Brain microvascular endothelial cell (primary cell): ENCODE measurements at regions not wholly inside any gene's neighbourhood (a gene's known extent, or its start where the extent isn't known, plus 50 kb on each side); places are given as distances from the start of the nearest gene placed in this dataset.

Experiments used
- DNase-seq: peaks from one replicate; pipeline ENCODE4 v3.0.0-alpha.2; 2020
- H3K27ac ChIP-seq: fragments of 250-450 bp; sonication (Bioruptor Pico); 2 replicates; pipeline ENCODE4 v1.5.1; 2020; ENCODE audit warnings: mild to moderate bottlenecking, moderate library complexity
- H3K27me3 ChIP-seq: fragments of 250-450 bp; sonication (Bioruptor Pico); replicated peaks from 2 replicates; pipeline ENCODE4 v1.5.1; 2020; ENCODE audit warnings: mild to moderate bottlenecking
- H3K36me3 ChIP-seq: fragments of 250-450 bp; sonication (Bioruptor Pico); replicated peaks from 2 replicates; pipeline ENCODE4 v1.5.1; 2020; ENCODE audit warnings: mild to moderate bottlenecking
- H3K4me3 ChIP-seq: 2 replicates; pipeline ENCODE4 v1.5.1; 2011; ENCODE audit warnings: low read depth, mild to moderate bottlenecking, control low read depth, low read length, moderate library complexity
- CTCF ChIP-seq: IDR thresholded peaks from 2 replicates; pipeline ENCODE4 v1.5.1; 2011; ENCODE audit warnings: low read depth, mild to moderate bottlenecking, moderate library complexity, low read length, control low read depth, inconsistent platforms; ENCODE audit errors: missing control alignments
- in situ Hi-C: cut with HindIII; loops from 2 replicates; pipeline ENCODE4 v1.10.0; 2017; ENCODE audit warnings: low sequenced_read_pairs, low pct_ligation_motif_present

GRCh38 chr4:104210420-104210819, 284.3 kb downstream of the CXXC4 start:
- no peak overlapping the region for H3K4me3 ChIP-seq
- no peak for TF ChIP-seq CTCF
- no peaks in the 10 kb centered on the region for H3K27me3 ChIP-seq
- H3K36me3 ChIP-seq: no peaks in the 10 kb centered on the region
- no peak for DNase-seq
- in situ Hi-C loops: no loop called here
- no peak overlapping the region for H3K27ac ChIP-seq

DNA sequence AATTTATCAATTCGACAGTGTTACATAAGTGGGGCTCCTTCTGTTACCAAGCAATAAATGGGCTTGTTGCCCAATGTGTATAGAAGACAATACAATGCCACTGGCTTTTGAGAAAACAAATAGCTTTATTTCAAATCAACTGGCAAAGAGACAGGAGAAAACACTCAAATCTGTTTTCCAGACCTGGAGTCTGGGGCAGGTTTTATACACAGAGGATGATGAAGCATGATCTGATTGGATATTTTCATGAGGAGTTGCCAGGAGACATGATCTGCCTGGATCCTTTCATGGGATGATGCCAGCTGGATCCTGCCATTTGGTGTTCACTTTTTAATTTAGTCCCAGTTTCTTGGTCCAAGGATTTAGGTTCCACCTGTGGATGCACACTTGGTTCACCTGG, 287.9 kb downstream of the CXXC4 start:
- no peak for DNase-seq
- no peak for TF ChIP-seq CTCF
- no peak overlapping the region for H3K4me3 ChIP-seq
- no peaks in the 10 kb centered on the region for H3K27me3 ChIP-seq
- no peak overlapping the region for H3K27ac ChIP-seq
- no peaks in the 10 kb centered on the region for H3K36me3 ChIP-seq
- in situ Hi-C loops: no loop called here

DNA sequence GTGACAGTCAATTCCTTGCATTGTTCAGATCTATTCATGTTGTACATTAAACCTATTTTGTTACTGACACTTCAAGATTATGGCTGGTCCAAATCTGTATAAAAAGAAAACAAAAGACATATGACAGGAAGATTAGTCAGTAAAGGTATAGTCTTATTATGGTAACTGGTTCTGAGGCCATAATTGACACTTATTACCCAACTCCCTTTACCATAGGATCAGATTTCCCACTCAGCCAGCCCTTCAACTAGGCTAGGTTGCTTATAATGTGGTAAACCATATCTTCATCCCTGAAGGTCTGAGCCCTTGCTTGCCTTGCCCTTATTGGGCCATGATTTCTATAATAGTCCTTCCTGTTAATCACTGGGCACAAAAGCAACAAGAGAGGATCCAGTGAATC, 289.6 kb downstream of the CXXC4 start:
- DNase-seq: no peak
- Histone ChIP-seq H3K27me3 (no peaks in the 10 kb centered on the region), H3K36me3 (no peaks in the 10 kb centered on the region), H3K4me3 (no peak overlapping the region), H3K27ac (no peak overlapping the region)
- no peak for TF ChIP-seq CTCF
- in situ Hi-C loops: no loop called here

DNA sequence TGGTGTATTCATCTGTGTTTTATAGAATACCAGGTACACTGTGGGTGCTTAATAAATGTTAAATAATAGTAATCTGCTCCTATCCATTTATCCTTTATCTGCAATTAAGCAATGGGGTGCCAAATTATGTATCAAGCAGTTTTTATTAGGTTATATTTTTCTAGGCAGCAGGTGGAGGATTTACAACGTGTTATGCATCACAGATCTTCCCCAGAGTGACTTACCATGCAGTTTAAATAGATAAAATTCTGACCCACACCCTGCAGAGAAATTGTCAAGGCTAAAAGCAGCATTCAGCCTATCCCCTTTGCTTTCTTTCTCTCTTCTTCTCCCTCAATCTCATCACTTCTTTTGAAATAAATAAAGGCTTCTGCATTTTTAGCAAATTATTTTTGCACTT, 306.4 kb downstream of the CXXC4 start:
- H3K27ac ChIP-seq: no peak overlapping the region
- no peaks in the 10 kb centered on the region for H3K36me3 ChIP-seq
- H3K27me3 ChIP-seq: no peaks in the 10 kb centered on the region
- no peak for DNase-seq
- no peak for TF ChIP-seq CTCF
- H3K4me3 ChIP-seq: no peak overlapping the region
- in situ Hi-C loops: no loop called here

GRCh38 chr4:104169437-104169836, 325.3 kb downstream of the CXXC4 start:
- no peak for TF ChIP-seq CTCF
- in situ Hi-C loops: no loop called here
- DNase-seq: no peak
- H3K27ac ChIP-seq: no peak overlapping the region
- no peaks in the 10 kb centered on the region for H3K27me3 ChIP-seq
- H3K4me3 ChIP-seq: no peak overlapping the region
- no peaks in the 10 kb centered on the region for H3K36me3 ChIP-seq

GRCh38 chr4:104166749-104167148, 327.9 kb downstream of the CXXC4 start:
- no peak for DNase-seq
- Histone ChIP-seq H3K27ac (no peak overlapping the region), H3K4me3 (no peak overlapping the region), H3K36me3 (no peaks in the 10 kb centered on the region), H3K27me3 (no peaks in the 10 kb centered on the region)
- no peak for TF ChIP-seq CTCF
- in situ Hi-C loops: no loop called here
